GM12875 (cell line): ENCODE measurements at regions not wholly inside any gene's neighbourhood (a gene's known extent, or its start where the extent isn't known, plus 50 kb on each side); places are given as distances from the start of the nearest gene placed in this dataset.

ENCODE experiments used
- H3K4me3 ChIP-seq: one replicate; pipeline ENCODE4 v1.5.1; 2011; ENCODE audit warnings: low read depth, low read length, control low read depth
- CTCF ChIP-seq: IDR thresholded peaks from 2 replicates; pipeline ENCODE4 v1.5.1; 2011; ENCODE audit warnings: low read depth, mild to moderate bottlenecking, control low read depth, inconsistent platforms, low read length, moderate library complexity, borderline replicate concordance; ENCODE audit not compliant: insufficient read depth

- no peak for TF ChIP-seq CTCF
- H3K4me3 ChIP-seq: no peak overlapping the region
Measured at GRCh38 chr3:181384970-181385369, 326.8 kb upstream of the SOX2 start.

DNA sequence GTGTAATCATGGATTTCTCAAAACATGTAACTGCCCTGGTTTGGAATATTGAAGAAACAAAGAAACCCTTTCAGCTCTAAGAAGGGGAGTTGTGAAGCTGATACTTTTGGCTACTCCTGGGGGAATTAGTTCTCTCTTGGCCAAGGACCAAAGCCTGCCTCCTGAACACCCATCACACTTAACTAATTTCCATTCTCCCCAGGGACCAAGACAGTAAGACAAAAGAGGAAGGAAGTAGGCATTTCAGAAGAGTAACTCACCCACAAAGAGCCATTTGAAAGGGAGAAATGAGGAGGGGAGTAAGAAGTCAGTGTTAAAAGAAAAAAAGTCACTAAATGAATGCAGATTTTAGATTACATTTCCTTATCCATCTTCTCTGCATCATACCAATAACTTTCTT lies 328.0 kb upstream of the SOX2 start:
- no peak overlapping the region for H3K4me3 ChIP-seq
- no peak for TF ChIP-seq CTCF

DNA sequence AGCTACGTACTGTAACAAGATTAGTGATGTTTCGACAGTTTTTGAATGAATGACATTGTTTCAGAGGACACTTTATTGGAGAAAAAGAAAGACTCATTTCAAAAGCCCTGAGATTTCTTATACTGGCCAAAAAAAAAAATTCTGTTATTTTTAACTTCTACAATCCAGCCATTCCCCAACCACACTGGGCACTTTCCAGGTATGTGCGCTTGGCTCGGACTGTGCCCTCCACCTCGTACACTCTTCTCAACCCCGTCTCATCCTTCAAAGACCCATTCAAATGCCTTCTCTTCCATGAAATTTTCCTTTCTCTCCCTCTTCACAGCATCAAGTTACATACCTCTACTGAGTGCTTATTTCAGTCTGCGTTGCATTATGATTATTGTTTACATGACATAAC lies 328.5 kb upstream of the SOX2 start:
- no peak for TF ChIP-seq CTCF
- H3K4me3 ChIP-seq: no peak overlapping the region

DNA sequence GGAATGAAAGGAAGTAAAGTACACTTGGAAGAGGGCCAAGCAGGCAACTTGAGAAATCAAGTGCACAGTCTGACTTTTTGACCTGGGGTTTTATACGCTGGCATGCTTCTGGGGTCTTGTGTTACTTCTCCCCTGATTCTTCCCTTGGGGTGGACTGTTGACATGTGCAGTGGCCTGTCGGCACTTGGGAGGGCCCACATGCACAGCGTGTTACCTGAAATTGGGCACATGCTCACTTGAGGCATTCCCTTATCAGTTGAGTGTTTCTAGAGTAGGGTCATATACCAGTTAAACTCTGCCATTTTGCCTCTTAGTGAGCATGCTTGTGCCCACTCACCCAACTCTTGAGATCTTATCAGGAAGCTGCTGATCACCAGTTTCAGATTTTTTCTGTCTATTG lies 329.1 kb upstream of the SOX2 start:
- no peak overlapping the region for H3K4me3 ChIP-seq
- TF ChIP-seq CTCF: no peak

DNA sequence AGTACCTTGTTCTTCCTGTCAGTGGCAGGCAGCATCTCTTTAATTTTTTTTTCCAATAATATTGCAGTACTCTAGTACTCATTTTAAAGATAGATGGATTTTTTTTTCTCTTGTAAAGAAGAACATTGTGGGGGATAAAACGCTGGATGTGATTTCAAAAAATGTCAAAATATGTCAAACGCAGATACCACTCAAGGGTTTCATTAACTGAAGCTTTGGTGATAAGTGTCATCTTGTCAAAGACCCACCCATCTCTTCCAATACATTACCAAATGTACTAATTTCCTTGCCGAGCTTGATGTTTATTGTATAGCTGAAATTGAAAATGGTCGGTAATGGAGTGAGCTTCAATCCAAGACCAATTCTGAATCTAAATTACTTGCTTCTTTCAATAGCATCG lies 332.4 kb upstream of the SOX2 start:
- H3K4me3 ChIP-seq: no peak overlapping the region
- TF ChIP-seq CTCF: no peak

DNA sequence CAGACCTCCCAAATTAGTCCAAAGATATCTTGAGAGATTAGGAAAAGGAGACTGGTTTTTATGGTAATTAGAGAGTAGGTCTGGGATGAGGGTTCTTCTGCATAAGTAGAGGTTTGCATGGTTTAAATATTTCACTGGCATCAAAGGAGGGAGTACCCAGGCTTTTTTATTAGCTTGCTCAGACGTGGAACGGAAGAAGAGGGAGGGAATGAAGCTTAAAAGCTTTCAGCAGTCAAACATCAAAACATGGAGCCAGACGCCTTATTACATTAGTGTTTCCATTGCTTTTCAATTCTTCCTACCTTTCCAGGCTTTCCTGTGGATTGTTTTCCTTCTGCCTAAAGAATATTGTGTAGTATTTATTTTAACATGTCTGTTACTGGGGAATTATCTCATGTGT lies 342.1 kb upstream of the SOX2 start:
- H3K4me3 ChIP-seq: no peak overlapping the region
- no peak for TF ChIP-seq CTCF

- no peak overlapping the region for H3K4me3 ChIP-seq
- TF ChIP-seq CTCF: no peak
Measured at GRCh38 chr3:181363231-181363630, 348.5 kb upstream of the SOX2 start.
